ENCODE measurements at regions not wholly inside any gene's neighbourhood (a gene's known extent, or its start where the extent isn't known, plus 50 kb on each side); places are given as distances from the start of the nearest gene placed in this dataset.

GRCh38 chr1:182213163-182213562, 151.7 kb upstream of the ZNF648 start:
- Histone ChIP-seq H3K79me2 (ENCODE audit: control insufficient read depth, insufficient read depth, low read length) (no peaks in the 10 kb centered on the region), H3K4me2 (replicated peaks; ENCODE audit: low read depth, low read length, poor library complexity, severe bottlenecking) (no peak overlapping the region), H3K36me3 (replicated peaks in 1 of 2; ENCODE audit: control extremely low read depth in 1 of 2, control insufficient read depth in 1 of 2, extremely low read depth in 1 of 2, insufficient read depth in 2 of 2, low read length in 1 of 2) (no peaks in the 10 kb centered on the region), H3K27ac (ENCODE audit: low read length in 2 of 2) (no peak overlapping the region), H3K27me3 (replicated peaks in 1 of 4; ENCODE audit: control extremely low read depth in 1 of 4, control insufficient read depth in 3 of 4, insufficient read depth in 4 of 4, low read length in 3 of 4) (peaks cover 0 to 4% (median 0%) of the 10 kb centered on the region in 4 experiments), H4K20me1 (ENCODE audit: control insufficient read depth, insufficient read depth, low read length, poor library complexity, severe bottlenecking) (no peaks in the 10 kb centered on the region), H3K9ac (ENCODE audit: low read length) (no peak overlapping the region), H2AFZ (ENCODE audit: insufficient read depth, low read depth, low read length, poor library complexity, severe bottlenecking) (no peak overlapping the region), H3K9me3 (ENCODE audit: control extremely low read depth in 1 of 3, control insufficient read depth in 2 of 3, insufficient read depth in 1 of 3, low read length in 2 of 3) (no peaks in the 10 kb centered on the region), H3K4me1 (ENCODE audit: control insufficient read depth in 2 of 2, insufficient read depth in 2 of 2, low read length in 2 of 2) (no peaks in the 10 kb centered on the region), H3K4me3 (ENCODE audit: control extremely low read depth in 1 of 5, extremely low read depth in 1 of 5, insufficient read depth in 1 of 5, low read depth in 2 of 5, low read length in 4 of 5) (no peak overlapping the region)
- DNase-seq (no peak), ATAC-seq (ENCODE audit: low read depth) (no peak)
- ChIA-PET CTCF (no interaction called here), POLR2A (no interaction called here)
- intact Hi-C loops (cut with micrococcal nuclease) = no loop called here
- peaks cover 18% of the 10 kb centered on the region for H3K27me3 Mint-ChIP-seq
- no peaks in the 10 kb centered on the region for H3K9me3 Mint-ChIP-seq (ENCODE audit: insufficient read depth)
- H3K4me1 Mint-ChIP-seq = no peaks in the 10 kb centered on the region
- no peak overlapping the region for H3K4me3 Mint-ChIP-seq
- no peak overlapping the region for H3K27ac Mint-ChIP-seq
- TF ChIP-seq, protein P1, sequence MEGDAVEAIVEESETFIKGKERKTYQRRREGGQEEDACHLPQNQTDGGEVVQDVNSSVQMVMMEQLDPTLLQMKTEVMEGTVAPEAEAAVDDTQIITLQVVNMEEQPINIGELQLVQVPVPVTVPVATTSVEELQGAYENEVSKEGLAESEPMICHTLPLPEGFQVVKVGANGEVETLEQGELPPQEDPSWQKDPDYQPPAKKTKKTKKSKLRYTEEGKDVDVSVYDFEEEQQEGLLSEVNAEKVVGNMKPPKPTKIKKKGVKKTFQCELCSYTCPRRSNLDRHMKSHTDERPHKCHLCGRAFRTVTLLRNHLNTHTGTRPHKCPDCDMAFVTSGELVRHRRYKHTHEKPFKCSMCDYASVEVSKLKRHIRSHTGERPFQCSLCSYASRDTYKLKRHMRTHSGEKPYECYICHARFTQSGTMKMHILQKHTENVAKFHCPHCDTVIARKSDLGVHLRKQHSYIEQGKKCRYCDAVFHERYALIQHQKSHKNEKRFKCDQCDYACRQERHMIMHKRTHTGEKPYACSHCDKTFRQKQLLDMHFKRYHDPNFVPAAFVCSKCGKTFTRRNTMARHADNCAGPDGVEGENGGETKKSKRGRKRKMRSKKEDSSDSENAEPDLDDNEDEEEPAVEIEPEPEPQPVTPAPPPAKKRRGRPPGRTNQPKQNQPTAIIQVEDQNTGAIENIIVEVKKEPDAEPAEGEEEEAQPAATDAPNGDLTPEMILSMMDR (IDR thresholded peaks at IDR 0.05) = no peak
- WGBS (ENCODE audit: insufficient coverage) = no CpG with 5 or more reads among the region's 1 CpG

DNA sequence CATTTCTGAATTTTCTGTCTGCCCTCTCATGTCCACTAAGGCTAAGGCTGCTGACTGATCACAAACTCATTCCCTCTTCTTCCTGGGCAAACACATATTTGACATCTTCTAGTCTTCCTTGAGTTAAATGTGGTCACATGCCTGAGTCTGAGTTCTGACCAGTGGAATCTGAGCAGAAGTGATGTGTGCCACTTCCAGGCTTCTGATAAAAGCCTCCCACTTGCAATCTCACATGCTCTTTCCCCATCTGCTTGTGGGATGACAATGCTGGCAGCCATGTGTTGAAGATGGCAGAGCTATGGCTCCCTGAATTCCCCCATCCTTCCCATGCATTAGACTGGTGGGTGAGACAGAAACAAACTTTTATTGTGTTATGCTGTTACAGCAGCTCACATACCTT, 149.9 kb upstream of the ZNF648 start:
- H3K4me2 ChIP-seq (replicated peaks; ENCODE audit: low read depth, low read length, poor library complexity, severe bottlenecking) = no peak overlapping the region
- Mint-ChIP-seq H3K4me1 (no peaks in the 10 kb centered on the region), H3K27me3 (peaks cover 17% of the 10 kb centered on the region), H3K27ac (no peak overlapping the region), H3K4me3 (no peak overlapping the region), H3K9me3 (ENCODE audit: insufficient read depth) (no peaks in the 10 kb centered on the region)
- H3K79me2 ChIP-seq (ENCODE audit: control insufficient read depth, insufficient read depth, low read length) = no peaks in the 10 kb centered on the region
- no peaks in the 10 kb centered on the region for H3K4me1 ChIP-seq (ENCODE audit: control insufficient read depth in 2 of 2, insufficient read depth in 2 of 2, low read length in 2 of 2)
- intact Hi-C loops (cut with micrococcal nuclease) = no loop called here
- no peak overlapping the region for H3K27ac ChIP-seq (ENCODE audit: low read length in 2 of 2)
- no peak for TF ChIP-seq EZH2 (IDR thresholded peaks at IDR 0.05; ENCODE audit: borderline replicate concordance, insufficient read depth, low read depth, low read length, poor library complexity, severe bottlenecking)
- TF ChIP-seq, protein P1 (IDR thresholded peaks at IDR 0.05) = no peak
- H4K20me1 ChIP-seq (ENCODE audit: control insufficient read depth, insufficient read depth, low read length, poor library complexity, severe bottlenecking) = no peaks in the 10 kb centered on the region
- peaks cover 0 to 4% (median 0%) of the 10 kb centered on the region in 4 experiments for H3K27me3 ChIP-seq (replicated peaks in 1 of 4; ENCODE audit: control extremely low read depth in 1 of 4, control insufficient read depth in 3 of 4, insufficient read depth in 4 of 4, low read length in 3 of 4)
- no peak overlapping the region for H3K9ac ChIP-seq (ENCODE audit: low read length)
- no peaks in the 10 kb centered on the region for H3K9me3 ChIP-seq (ENCODE audit: control extremely low read depth in 1 of 3, control insufficient read depth in 2 of 3, insufficient read depth in 1 of 3, low read length in 2 of 3)
- H2AFZ ChIP-seq (ENCODE audit: insufficient read depth, low read depth, low read length, poor library complexity, severe bottlenecking) = no peak overlapping the region
- ATAC-seq (ENCODE audit: low read depth) (no peak), DNase-seq (no peak)
- no peak overlapping the region for H3K4me3 ChIP-seq (ENCODE audit: control extremely low read depth in 1 of 5, extremely low read depth in 1 of 5, insufficient read depth in 1 of 5, low read depth in 2 of 5, low read length in 4 of 5)
- CTCF ChIA-PET = no interaction called here
- H3K36me3 ChIP-seq (replicated peaks in 1 of 2; ENCODE audit: control extremely low read depth in 1 of 2, control insufficient read depth in 1 of 2, extremely low read depth in 1 of 2, insufficient read depth in 2 of 2, low read length in 1 of 2) = no peaks in the 10 kb centered on the region
- POLR2A ChIA-PET = no interaction called here

Measured in B cell (primary cell).